H1 (cell line): ENCODE measurements at regions not wholly inside any gene's neighbourhood (a gene's known extent, or its start where the extent isn't known, plus 50 kb on each side); places are given as distances from the start of the nearest gene placed in this dataset.

Experiments used
- BCL11A ChIP-seq, 2 experiments: IDR thresholded peaks; one replicate each; pipeline ENCODE4 v1.6.1; 2011; ENCODE audit warnings: low read depth in 2 of 2, low read length in 2 of 2, mild to moderate bottlenecking in 2 of 2
- CBX5 ChIP-seq: fragments of 300-800, 300-1000 bp; sonication (generic); IDR thresholded peaks from 2 replicates; pipeline ENCODE4 v1.7.1; 2016; ENCODE audit warnings: antibody characterized with exemption, low read length, low read depth
- PHF8 ChIP-seq: fragments of 200-600 bp; sonication (generic); conservative IDR thresholded peaks from 2 replicates; pipeline ENCODE4 v1.7.1; 2012; ENCODE audit warnings: low read depth, mild to moderate bottlenecking, inconsistent platforms, low read length, moderate library complexity
- SIN3A ChIP-seq, 2 experiments: IDR thresholded peaks in 1 of 2; conservative IDR thresholded peaks in 1 of 2; 2 replicates each; pipeline ENCODE4 v1.6.1; 2011 to 2012; ENCODE audit warnings: low read length in 2 of 2, improper control_type of control experiment in 1 of 2, low read depth in 1 of 2, mild to moderate bottlenecking in 1 of 2
- TAF7 ChIP-seq: optimal IDR thresholded peaks from 2 replicates; pipeline ENCODE3; 2011; ENCODE audit warnings: low read depth, mild to moderate bottlenecking, inconsistent platforms, low read length, moderate library complexity, borderline replicate concordance
- TF ChIP-seq, protein P1 (sequence below): IDR thresholded peaks from 2 replicates; pipeline ENCODE4 v1.6.1; 2012; ENCODE audit warnings: inconsistent platforms
- TF ChIP-seq, protein P2 (sequence below): fragments of 300-600 bp; sonication (generic); IDR thresholded peaks from 2 replicates; pipeline ENCODE4 v1.7.1; 2012; ENCODE audit warnings: low read length, moderate library complexity, mild to moderate bottlenecking, inconsistent platforms; ENCODE audit not compliant: insufficient replicate concordance

GRCh38 chr4:151953795-151954372, 193.1 kb upstream of the GATB start (continued):
- TF ChIP-seq, protein P1, sequence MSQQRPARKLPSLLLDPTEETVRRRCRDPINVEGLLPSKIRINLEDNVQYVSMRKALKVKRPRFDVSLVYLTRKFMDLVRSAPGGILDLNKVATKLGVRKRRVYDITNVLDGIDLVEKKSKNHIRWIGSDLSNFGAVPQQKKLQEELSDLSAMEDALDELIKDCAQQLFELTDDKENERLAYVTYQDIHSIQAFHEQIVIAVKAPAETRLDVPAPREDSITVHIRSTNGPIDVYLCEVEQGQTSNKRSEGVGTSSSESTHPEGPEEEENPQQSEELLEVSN, result no peak
- no peak for TF ChIP-seq SIN3A (conservative IDR thresholded peaks at IDR 0.05 in 1 of 2, IDR thresholded peaks at IDR 0.05 in 1 of 2; ENCODE audit: low read depth in 1 of 2, low read length in 2 of 2)
- no peak for TF ChIP-seq CBX5
- no peak for TF ChIP-seq PHF8
- no peak for TF ChIP-seq TAF7
- TF ChIP-seq BCL11A (IDR thresholded peaks at IDR 0.05; ENCODE audit: low read depth in 2 of 2, low read length in 2 of 2), result no peak
- TF ChIP-seq, protein P2, sequence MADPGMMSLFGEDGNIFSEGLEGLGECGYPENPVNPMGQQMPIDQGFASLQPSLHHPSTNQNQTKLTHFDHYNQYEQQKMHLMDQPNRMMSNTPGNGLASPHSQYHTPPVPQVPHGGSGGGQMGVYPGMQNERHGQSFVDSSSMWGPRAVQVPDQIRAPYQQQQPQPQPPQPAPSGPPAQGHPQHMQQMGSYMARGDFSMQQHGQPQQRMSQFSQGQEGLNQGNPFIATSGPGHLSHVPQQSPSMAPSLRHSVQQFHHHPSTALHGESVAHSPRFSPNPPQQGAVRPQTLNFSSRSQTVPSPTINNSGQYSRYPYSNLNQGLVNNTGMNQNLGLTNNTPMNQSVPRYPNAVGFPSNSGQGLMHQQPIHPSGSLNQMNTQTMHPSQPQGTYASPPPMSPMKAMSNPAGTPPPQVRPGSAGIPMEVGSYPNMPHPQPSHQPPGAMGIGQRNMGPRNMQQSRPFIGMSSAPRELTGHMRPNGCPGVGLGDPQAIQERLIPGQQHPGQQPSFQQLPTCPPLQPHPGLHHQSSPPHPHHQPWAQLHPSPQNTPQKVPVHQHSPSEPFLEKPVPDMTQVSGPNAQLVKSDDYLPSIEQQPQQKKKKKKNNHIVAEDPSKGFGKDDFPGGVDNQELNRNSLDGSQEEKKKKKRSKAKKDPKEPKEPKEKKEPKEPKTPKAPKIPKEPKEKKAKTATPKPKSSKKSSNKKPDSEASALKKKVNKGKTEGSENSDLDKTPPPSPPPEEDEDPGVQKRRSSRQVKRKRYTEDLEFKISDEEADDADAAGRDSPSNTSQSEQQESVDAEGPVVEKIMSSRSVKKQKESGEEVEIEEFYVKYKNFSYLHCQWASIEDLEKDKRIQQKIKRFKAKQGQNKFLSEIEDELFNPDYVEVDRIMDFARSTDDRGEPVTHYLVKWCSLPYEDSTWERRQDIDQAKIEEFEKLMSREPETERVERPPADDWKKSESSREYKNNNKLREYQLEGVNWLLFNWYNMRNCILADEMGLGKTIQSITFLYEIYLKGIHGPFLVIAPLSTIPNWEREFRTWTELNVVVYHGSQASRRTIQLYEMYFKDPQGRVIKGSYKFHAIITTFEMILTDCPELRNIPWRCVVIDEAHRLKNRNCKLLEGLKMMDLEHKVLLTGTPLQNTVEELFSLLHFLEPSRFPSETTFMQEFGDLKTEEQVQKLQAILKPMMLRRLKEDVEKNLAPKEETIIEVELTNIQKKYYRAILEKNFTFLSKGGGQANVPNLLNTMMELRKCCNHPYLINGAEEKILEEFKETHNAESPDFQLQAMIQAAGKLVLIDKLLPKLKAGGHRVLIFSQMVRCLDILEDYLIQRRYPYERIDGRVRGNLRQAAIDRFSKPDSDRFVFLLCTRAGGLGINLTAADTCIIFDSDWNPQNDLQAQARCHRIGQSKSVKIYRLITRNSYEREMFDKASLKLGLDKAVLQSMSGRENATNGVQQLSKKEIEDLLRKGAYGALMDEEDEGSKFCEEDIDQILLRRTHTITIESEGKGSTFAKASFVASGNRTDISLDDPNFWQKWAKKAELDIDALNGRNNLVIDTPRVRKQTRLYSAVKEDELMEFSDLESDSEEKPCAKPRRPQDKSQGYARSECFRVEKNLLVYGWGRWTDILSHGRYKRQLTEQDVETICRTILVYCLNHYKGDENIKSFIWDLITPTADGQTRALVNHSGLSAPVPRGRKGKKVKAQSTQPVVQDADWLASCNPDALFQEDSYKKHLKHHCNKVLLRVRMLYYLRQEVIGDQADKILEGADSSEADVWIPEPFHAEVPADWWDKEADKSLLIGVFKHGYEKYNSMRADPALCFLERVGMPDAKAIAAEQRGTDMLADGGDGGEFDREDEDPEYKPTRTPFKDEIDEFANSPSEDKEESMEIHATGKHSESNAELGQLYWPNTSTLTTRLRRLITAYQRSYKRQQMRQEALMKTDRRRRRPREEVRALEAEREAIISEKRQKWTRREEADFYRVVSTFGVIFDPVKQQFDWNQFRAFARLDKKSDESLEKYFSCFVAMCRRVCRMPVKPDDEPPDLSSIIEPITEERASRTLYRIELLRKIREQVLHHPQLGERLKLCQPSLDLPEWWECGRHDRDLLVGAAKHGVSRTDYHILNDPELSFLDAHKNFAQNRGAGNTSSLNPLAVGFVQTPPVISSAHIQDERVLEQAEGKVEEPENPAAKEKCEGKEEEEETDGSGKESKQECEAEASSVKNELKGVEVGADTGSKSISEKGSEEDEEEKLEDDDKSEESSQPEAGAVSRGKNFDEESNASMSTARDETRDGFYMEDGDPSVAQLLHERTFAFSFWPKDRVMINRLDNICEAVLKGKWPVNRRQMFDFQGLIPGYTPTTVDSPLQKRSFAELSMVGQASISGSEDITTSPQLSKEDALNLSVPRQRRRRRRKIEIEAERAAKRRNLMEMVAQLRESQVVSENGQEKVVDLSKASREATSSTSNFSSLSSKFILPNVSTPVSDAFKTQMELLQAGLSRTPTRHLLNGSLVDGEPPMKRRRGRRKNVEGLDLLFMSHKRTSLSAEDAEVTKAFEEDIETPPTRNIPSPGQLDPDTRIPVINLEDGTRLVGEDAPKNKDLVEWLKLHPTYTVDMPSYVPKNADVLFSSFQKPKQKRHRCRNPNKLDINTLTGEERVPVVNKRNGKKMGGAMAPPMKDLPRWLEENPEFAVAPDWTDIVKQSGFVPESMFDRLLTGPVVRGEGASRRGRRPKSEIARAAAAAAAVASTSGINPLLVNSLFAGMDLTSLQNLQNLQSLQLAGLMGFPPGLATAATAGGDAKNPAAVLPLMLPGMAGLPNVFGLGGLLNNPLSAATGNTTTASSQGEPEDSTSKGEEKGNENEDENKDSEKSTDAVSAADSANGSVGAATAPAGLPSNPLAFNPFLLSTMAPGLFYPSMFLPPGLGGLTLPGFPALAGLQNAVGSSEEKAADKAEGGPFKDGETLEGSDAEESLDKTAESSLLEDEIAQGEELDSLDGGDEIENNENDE, result no peak
